NCI-H460 (cell line): ENCODE measurements at regions not wholly inside any gene's neighbourhood (a gene's known extent, or its start where the extent isn't known, plus 50 kb on each side); places are given as distances from the start of the nearest gene placed in this dataset.
"Not testable (repeated sequence)": the region's sequence is repeated elsewhere in the genome, so short reads cannot be mapped to it uniquely, and the experiment has no call there.

Experiments used
- DNase-seq: peaks from one replicate; pipeline ENCODE4 v3.0.0-alpha.2; 2016; ENCODE audit warnings: low read depth; ENCODE audit errors: extremely low read depth

DNA sequence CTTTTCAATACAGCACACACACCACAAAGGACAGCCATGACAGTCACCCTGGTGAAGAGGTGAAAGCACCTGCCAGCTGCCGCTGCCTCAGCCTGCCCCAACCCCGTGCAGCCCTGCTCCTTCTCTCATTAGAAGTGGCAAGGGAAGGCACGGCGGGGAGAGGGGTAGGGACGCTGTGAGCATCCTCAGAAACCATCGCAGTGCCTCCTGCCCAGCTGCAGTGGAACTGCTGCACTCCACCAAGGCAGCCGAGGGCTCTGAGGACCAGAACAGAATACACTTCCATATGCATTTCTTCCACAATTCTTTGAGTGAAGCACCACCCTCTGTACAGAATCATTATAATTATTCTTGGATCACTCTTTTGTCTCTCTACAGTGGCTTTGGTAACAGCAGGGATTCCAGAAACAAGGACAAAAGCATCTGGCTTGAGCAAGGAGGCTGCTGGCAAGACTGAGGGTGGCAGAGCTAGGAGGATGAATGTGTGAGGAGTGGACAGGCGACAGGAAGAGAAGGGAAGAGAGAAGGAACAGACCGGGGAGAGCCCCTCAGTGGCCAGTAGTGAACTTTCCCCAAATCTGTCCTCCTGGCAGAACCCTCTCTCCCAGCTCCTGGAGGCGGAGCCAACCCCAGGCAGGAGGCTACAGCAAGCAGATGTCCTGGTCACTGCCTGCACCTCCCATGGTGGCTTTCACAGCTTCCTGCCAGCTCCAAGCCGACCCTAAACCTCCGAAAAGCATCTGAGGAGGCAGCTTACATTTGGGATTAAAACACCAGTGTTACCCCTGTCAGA is 73.2 kb downstream of the MTNR1A start:
- no peak for DNase-seq

DNA sequence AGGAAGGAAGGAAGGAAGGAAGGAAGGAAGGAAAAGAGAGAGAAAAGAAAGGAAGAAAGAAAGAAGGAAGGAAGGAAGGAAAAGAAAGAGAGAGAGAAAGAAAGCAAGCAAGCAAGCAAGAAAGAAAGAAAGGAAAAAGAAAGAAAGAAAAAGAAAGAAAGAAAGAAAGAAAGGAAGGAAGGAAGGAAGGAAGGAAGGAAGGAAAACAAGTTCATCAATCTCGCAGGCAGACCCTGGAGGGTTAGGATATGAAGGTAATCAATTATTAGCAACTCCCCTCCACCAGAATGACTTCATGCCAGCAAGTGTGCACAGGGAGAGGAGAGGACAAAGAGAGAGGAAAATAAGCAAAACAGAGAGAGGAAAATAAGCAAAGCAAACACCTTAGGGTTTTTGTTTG is 80.2 kb downstream of the MTNR1A start:
- DNase-seq: no peak

DNA sequence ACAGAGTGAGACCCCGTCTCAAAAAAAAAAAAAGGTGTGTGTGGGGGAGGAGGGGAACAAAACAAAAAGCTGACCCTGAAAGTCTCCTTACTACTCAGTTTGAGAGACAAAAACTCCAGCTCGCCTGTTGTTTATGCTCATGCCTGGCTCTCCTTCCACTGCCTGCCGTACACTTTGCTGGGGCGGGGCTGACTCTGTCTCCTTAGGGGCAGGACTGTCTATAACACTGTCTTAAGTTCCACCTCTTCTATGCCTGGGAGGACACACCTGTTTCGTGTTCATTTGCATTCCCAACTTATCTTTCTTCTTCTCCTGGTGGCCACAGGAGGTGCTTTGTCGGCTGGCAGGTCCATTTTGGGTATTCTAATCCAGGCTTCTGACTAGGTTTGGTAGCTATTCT is 81.4 kb downstream of the MTNR1A start:
- DNase-seq: no peak

DNA sequence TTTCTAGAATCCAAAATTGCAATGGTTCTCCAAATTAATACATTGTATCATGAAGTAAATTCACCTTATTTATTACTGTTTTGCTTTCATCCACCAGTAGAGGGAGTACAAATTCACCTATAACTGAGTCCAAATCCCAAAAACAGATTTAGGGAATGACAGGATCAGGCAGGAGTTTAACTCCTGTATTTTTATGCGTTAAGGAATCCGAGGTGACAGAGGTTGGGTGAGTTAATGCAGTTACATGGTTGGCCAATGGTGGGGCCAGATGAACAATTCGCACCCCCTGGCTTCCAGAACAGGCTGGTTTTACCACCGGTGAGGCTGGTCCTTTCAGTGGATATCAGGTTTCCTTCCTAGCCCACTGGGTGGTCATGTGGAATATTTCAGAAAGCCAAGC is 82.4 kb downstream of the MTNR1A start:
- DNase-seq: peak; percentile 5

DNA sequence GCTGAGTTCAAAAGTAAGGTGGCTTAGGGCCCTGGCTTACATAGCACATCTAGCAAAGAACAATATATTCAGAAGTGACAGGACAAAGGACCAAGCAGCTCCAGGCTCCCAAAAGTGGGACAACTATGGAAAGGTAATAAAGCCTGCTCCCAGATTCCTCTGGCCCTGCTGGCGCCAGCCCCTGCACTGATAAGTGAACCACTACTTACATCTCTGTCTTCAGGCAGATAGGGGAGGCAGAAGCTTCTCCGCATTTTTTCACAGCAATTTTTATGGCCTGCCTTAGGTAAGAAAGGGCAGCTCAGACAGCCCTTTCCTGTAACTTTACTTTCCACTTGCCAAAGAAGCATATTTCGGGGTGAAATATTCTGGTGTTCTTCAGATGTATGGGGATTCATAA is 83.9 kb downstream of the MTNR1A start:
- DNase-seq: no peak

DNA sequence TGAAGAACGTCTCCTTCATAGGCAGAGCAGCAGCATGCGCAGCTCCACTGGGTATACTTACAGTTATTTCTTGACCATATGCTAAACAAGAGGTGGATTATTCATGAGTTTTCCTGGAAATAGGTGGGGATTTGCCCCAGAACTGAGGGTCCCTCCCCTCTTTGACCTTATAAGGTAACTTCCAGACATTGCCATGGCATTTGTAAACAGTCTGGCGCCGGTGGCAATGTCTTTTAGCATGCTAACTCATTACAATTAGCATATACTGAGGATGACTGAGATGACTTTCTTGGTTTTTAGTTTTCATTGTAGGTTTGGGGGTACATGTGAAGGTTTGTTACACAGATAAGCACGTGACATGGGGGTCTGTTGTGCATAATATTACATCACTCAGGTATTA is 97.3 kb downstream of the MTNR1A start:
- no peak for DNase-seq

DNA sequence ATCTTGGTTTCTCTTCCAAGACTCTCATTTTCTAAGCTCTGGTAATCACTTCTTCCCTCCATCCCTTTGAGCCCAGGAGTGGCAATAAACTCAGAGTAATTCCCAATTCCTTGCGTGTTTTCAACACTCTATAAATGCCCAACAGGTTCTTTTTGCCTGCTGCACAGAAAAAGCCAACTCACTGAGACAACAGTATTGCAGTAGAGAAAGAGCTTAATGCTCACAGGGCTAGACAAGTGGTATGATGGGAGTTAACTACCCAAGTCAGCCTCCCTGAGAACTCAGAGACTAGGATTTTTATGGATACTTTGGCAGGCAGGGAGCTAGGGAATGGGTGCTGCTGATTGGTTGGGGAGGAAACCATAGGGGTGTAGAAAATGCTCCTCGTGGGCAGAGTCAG is 103.4 kb downstream of the MTNR1A start:
- no peak for DNase-seq

DNA sequence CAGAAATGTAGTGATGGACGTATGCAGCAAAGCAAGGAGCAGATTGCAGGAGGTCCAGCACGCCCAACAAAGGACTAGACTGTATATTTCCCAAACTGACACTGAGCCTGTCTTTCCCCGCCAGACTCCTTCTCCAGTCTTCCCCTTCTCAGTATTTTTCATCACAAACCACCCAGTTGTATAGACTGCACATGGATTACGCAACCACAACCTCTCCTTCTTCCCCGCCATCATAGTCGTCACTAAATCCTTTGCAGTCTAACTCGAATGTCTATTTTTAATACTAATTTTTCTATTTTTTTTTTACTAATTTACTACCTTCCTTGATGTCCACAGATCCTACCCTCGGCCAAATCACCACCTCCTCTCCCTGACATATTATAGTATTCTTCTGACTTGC is 105.4 kb downstream of the MTNR1A start:
- DNase-seq: no peak

DNA sequence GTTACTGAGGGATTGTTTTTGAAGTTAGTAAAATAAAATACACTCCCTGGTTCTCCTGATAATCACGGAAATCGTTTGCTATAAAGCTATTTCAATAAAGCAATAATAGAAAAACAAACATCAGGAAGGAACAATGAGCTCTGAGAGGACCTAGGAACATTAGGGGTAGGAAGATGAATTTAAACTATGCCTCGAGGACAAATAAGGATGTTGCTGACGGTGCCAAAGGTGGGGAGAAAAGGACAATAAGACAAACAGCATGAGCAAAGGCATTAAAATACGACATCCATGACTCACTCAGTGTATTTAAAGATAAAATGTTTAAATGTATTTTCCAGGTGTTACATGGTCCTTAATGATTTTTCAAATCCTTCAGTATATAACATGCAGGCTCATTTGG is 110.3 kb downstream of the MTNR1A start:
- DNase-seq: no peak

DNA sequence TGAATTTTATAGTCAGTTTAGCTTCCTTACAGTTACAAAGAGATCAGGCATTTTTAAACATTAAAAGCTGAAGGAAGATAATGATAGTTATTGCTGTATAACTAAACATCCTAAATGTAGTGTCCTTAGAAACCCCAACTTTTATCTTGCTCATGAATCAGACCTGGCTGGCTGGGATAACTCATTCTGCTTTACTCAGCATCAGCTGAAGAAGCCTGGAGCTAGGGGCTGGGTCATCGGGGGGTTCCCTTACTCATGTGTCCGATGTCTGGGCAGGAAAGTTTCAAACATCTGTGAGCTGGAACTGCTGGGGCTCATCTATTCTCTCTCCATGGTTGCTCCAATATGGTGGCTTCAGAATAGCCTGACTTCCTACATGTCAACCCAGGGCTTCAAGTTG is 113.9 kb downstream of the MTNR1A start:
- no peak for DNase-seq

DNA sequence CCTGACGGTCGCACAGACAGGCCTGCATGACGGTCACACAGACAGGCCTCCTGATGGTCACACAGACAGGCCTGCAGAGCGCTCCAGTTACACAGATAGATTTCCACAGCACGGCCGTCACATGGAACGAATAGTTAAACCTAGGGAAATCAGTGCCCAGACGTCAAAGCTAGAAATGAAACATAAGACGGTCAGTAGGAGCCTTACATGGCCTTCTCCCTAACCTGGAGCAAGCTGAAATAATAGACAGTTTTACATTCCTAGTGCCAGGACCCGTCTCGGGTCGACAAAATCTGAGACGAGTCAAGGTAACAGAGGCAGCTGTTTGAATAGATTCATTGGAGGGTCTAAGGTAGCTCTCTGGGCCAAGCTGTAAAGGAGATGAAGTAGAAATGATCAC is 126.9 kb downstream of the MTNR1A start:
- no peak for DNase-seq

DNA sequence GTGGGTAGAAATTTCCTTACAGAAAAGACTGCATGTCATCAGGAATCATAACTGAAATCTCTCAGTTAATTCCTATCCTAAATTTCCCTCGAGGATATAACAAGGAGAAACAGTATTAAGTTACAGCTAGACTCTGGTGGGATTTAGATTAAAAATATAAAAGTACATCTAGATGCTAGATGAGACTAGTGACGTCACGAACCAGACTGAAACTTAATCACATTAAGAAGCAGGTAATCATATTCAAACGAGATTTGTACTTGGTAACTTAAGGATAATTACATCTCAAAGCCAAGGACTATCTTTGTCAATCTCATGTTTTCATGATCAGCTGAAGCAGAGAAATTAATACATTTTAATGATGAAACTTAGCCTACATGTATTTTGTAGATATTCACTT is 130.6 kb downstream of the MTNR1A start:
- DNase-seq: no peak

DNA sequence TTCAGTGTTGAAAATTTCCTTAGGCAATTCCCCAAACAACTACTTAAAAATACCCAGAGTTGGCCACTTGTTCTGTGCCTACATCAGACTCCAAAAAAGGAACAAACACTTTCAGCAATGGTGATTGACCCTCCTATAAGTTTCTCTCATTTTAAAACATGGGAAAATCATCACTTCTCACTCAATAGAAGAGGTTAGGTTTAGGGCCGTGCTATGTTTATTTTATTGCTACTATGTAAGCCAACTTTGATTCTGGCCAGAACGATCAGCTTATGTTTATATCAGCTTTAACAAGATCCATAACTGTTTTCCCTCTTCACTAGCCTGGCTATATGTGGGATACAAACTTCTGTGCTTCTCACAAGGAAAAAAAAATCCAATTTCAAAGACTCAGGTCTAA is 133.1 kb downstream of the MTNR1A start:
- no peak for DNase-seq

DNA sequence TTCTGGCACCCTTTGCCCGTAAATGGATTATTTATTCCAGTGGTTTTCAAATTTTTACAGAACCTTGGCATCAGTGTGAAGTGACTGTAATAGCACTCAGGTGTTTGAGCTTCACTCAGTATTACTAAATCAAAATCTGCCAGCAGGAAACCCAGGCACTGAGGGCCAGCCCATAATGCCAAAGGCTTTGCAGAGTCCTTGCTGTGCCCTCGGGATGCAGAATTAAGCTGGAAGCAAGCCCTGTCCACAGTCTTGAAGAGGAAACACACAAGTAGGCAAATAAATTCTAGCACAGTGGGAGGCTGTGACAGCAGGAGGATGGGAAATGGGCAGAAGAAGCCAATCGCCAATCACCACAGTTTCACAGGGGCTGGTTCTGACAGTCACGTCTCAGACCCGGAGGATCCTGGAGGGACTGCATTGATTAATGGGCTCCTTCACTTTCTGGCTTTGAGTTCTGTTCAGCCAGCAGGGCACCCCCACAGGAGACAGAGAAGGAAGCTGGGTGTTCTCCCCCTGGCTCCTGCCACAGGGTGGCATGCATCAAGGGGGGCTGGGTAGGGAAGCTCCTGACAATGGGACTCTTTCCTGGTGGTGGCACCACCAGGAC is 138.8 kb downstream of the MTNR1A start:
- no peak for DNase-seq

DNA sequence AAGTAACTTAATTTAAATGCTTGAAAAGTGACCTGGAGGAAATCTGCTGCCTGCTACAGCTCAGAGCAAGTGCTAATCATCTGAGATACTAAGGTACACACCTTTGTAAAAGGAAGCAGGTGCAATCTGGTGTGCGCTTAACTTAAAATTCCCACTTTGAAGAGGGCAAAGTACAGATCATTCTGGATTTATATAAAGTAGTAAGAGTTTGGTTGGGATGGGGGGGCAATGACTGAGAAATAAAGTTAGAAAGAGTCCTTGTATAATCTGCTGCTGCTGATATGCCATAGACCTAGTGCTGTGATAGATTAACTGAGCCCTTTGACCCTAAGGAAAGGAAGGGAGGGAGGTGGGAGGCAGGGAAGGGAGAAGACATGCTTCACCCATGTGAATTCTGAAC is 141.0 kb downstream of the MTNR1A start:
- DNase-seq: no peak

DNA sequence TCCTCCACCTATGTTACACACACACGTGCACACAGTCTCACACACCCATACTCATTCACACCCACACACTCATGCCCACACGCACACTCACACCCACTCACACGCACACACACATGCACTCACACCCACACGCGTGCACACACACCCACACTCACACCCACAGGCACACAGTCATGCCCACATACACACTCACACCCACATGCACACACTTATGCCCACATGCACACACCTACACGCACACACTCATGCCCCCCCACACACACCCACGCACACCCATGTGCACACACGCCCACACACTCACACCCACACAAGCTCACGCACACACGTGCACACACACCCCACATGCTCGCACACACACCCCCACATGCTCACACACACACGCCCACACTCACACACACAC is 140.0 kb downstream of the F11 start:
- DNase-seq: no peak

DNA sequence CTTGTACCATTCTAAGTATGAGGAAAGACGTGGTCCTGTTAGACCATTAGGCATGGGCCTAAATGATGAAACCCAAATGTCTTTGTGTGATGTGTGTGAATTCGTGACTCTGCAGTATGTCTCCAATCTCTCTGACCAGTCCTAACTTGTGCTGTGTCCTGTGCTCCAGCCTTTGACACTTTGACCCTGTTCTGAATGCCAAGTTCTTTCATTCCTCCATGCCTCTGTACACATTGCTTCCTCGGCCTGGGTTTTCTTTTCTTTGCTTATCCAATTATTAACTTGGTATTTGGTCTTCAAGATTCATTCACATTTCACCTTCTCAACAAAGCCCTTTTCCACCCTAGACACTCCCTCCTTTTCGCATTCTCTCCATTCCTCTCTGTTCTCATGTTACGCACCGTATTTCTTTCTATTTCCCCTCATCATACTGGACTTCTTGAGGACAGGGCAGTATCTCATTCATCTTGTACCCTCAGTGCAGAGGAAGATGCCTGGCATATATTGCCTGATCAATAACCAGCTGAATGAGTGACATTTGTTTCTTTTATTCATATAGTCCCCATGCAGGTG is 138.7 kb downstream of the F11 start:
- no peak for DNase-seq

DNA sequence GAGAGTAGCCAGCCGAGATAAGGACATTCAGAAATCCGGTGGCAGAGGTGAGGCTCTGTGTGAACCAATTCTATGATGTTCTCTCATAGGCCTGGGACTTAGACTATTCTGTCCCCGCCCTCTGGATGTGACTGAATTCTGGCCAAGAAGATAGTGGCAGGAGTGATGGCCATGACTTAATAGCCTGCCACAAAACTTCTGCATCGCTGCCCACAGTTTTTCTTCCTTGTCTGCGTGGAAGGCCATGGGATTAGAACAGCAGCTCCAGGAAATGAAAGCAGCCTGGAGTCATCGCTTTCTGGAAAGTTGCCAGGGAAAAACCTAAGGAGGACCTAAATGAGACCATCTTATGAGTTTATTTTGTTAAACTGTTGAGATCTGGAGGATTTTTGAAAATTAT is 134.7 kb downstream of the F11 start:
- no peak for DNase-seq

DNA sequence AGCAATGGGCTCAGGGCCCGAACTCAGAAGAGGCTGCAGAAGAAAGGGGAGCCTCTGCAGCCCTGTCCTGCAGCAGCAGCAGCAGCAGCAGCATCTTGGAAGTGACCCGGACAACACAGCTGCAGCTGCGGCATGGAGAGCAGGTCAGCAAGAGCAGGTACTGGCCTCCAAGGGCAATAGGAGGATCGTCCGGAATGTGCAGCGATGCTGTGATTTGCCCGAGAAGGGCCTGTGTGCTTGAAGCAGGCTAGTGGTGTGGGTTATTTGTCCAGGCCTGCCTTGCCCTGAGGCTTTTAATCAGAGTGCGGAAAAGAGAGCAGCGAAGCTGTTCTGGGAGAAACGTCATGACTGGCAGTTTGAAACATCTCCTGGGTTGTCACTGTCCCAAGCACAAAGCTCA is 126.0 kb downstream of the F11 start:
- DNase-seq: no peak

DNA sequence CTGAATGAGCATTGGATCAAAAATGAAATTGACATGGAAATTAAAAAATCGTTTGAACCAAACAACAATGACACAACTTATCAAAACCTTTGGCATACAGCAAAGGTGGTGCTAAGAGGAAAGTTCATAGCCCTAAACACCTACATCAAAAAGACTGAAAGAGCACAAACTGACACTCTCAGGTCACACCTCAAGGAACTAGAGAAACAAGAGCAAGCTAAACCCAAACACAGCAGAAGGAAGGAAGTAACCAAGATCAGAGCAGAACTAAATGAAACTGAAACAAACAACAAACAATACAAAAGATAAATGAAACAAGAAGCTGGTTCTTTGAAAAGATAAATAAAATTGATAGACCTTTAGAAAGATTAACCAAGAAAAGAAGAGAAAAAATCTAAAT is 118.3 kb downstream of the F11 start:
- DNase-seq: not testable (repeated sequence)

DNA sequence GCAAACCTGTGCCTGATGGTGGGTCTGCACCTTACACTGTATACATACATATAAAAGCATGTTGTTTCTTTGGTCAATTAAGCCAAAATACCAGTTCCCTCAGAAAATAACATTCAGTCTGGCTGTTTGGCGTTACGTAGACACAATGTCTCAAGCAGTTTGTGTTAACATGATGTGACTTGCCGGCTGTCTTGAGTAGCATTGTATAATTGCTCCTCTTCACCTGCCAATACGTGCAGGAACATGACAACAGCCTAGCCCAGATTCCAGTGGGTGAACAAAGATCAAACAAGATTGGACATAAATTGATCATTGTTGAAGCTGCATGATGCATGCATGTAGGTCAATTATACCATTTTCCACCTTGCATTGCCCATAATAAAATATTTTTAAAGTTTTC is 102.3 kb downstream of the F11 start:
- DNase-seq: no peak

DNA sequence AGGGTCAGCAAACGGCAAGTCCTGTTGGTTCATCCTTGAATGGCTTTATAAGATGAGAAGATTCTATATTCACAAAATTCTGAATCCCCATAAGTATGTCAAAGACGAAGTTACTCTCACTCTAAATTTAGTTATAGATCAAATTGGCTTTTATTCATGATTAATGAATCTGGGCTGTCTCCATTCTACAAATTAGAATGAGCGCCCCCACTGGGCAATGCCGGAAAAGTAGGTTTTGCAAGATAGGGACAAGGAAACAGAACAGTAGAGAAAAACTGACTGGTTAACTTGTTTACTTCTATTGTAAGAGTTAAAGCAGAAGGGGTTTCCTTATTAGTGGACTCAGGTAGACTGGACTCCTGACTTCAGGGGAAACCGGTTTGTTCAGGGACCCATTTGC is 100.3 kb downstream of the F11 start:
- no peak for DNase-seq
